ENCODE measurements at regions not wholly inside any gene's neighbourhood (a gene's known extent, or its start where the extent isn't known, plus 50 kb on each side); places are given as distances from the start of the nearest gene placed in this dataset.

DNA sequence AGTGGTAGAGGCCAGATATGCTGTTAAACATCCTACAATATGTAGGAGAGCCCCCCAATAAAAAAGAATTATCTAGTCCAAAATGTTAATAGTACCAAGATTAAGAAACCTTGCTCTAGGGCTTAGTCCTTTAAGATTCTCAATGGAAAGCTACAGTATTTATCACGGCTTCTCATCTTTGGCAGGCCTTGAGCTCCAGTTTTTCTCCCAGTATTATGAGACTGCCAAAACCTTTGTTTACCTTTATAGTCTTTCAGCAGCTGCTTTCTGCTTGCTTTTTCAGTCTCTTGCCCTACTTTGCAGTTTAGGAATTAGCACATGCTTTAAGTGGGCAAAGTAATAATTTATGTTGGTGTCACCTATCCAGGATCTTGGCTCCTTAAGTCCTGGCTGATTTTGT lies 59.7 kb downstream of the NHLRC1 start:
- no peak overlapping the region for H3K56ac ChIP-seq (replicated peaks; ENCODE audit: insufficient read length, low read depth, low read length)
- DNase-seq (ENCODE audit: low read depth in 1 of 2, low spot score in 2 of 2) (no peak), FAIRE-seq (no peak)
- WGBS, 2 experiments (ENCODE audit: extremely low coverage in 1 of 2, insufficient coverage in 1 of 2, insufficient read length in 1 of 2, insufficient replicate concordance in 2 of 2, low coverage in 1 of 2, low lambda C conversion rate in 2 of 2, missing lambda C conversion rate in 1 of 2), result 100% methylated on average over 1 of the region's 1 CpG; no CpG with 5 or more reads in 1 of the 2 experiments
- H2BK120ac ChIP-seq (replicated peaks; ENCODE audit: low read depth, low read length), result no peak overlapping the region
- ChIA-PET CTCF (ENCODE audit: partially characterized antibody) (no interaction called here), POLR2A (ENCODE audit: partially characterized antibody) (no interaction called here)
- no peak overlapping the region for H4K5ac ChIP-seq (ENCODE audit: insufficient read length, low read depth, low read length)
- no peaks in the 10 kb centered on the region for H3K79me2 ChIP-seq (ENCODE audit: control insufficient read depth in 1 of 2, insufficient read depth in 2 of 2, low read length in 2 of 2)
- TF ChIP-seq CHD1 (IDR thresholded peaks at IDR 0.05; ENCODE audit: low read depth, low read length), result no peak
- H3K23ac ChIP-seq (ENCODE audit: insufficient read length), result no peak overlapping the region
- no peak overlapping the region for H4K8ac ChIP-seq (ENCODE audit: extremely low read depth, insufficient read depth, low read length)
- H3K27ac ChIP-seq (ENCODE audit: low read depth, low read length), result no peak overlapping the region
- no peak overlapping the region for H2BK15ac ChIP-seq (ENCODE audit: low read length)
- no peak overlapping the region for H2AK5ac ChIP-seq (ENCODE audit: low read depth, low read length)
- no peaks in the 10 kb centered on the region for H3K4me1 ChIP-seq (replicated peaks in 1 of 4; ENCODE audit: control insufficient read depth in 3 of 4, insufficient read depth in 4 of 4, low read length in 3 of 4)
- H3K9ac ChIP-seq (replicated peaks in 1 of 4; ENCODE audit: extremely low read depth in 1 of 4, low read depth in 3 of 4, low read length in 3 of 4), result no peak overlapping the region
- H4K91ac ChIP-seq (replicated peaks; ENCODE audit: insufficient read length, low read length), result no peak overlapping the region
- no peak overlapping the region for H3K4ac ChIP-seq (replicated peaks; ENCODE audit: insufficient read length, low read depth, low read length)
- no peak overlapping the region for H2BK5ac ChIP-seq (ENCODE audit: low read depth, low read length)
- H2BK20ac ChIP-seq (ENCODE audit: low read length), result no peak overlapping the region
- H3K4me3 ChIP-seq (ENCODE audit: extremely low read depth in 1 of 4, insufficient read depth in 2 of 4, low read depth in 3 of 4, low read length in 4 of 4), result no peak overlapping the region
- no peak overlapping the region for H2BK12ac ChIP-seq (ENCODE audit: low read depth, low read length)
- no peak overlapping the region for H3K14ac ChIP-seq (ENCODE audit: insufficient read length)
- H3K79me1 ChIP-seq (ENCODE audit: low read depth, low read length), result no peaks in the 10 kb centered on the region
- no peaks in the 10 kb centered on the region for H3K36me3 ChIP-seq (ENCODE audit: control insufficient read depth in 2 of 4, insufficient read depth in 4 of 4, low read length in 3 of 4)
- no peaks in the 10 kb centered on the region for H4K20me1 ChIP-seq (replicated peaks in 1 of 2; ENCODE audit: control insufficient read depth in 1 of 2, insufficient read depth in 2 of 2, low read length in 2 of 2)
- no peaks in the 10 kb centered on the region for H3K9me3 ChIP-seq (ENCODE audit: insufficient read depth in 2 of 2, low read depth in 1 of 2, low read length in 1 of 2)
- no peak overlapping the region for H2AFZ ChIP-seq (ENCODE audit: low read length)
- H3K27me3 ChIP-seq (replicated peaks in 1 of 4; ENCODE audit: control insufficient read depth in 3 of 4, extremely low read depth in 1 of 4, insufficient read depth in 3 of 4, low read length in 3 of 4), result no peaks in the 10 kb centered on the region
- peaks cover 1% of the 10 kb centered on the region; the same call in 1 of the 2 replicates for H3K23me2 ChIP-seq (ENCODE audit: low read depth, low read length)
- H3K4me2 ChIP-seq (ENCODE audit: insufficient read depth in 1 of 2, low read depth in 2 of 2, low read length in 2 of 2), result no peak overlapping the region
- H3K18ac ChIP-seq (ENCODE audit: extremely low read depth, low read length), result no peak overlapping the region

Measured in H1 (cell line).